AG09319 (cell line): ENCODE measurements at regions not wholly inside any gene's neighbourhood (a gene's known extent, or its start where the extent isn't known, plus 50 kb on each side); places are given as distances from the start of the nearest gene placed in this dataset.
"Not testable (repeated sequence)": the region's sequence is repeated elsewhere in the genome, so short reads cannot be mapped to it uniquely, and the experiment has no call there.

Source experiments
- DNase-seq: peaks from one replicate; pipeline ENCODE4 v3.0.0-alpha.2; 2010; ENCODE audit warnings: low read depth; ENCODE audit errors: extremely low read depth
- CTCF ChIP-seq: IDR thresholded peaks from 2 replicates; pipeline ENCODE4 v1.5.1; 2011; ENCODE audit warnings: low read depth, mild to moderate bottlenecking, inconsistent platforms, low read length, moderate library complexity

DNA sequence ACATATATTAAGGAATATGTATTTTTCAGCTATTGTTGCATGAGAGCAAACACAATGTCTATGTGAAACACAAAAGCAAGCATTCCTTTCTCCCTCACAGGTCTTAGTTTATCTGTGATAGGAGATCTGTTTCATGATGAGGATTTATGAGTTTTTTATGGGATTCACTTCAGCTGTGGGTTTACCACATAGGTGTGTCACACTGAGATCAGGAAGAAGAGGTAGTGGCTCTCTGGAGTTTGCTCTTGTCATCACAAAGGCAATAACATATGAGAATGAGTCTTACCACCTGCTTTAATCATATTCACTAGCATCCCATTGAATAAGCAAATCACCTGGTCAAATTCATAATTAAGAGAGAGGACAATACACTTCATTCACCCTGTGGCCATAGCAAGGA lies 960.3 kb upstream of the SLC39A10 start:
- no peak for DNase-seq
- no peak for TF ChIP-seq CTCF

- no peak for DNase-seq
- no peak for TF ChIP-seq CTCF
These were observed 970.5 kb upstream of the SLC39A10 start for GRCh38 chr2:194686569-194686968.

GRCh38 chr2:194674043-194674442 lies 983.0 kb upstream of the SLC39A10 start:
- TF ChIP-seq CTCF: no peak
- DNase-seq: no peak

DNA sequence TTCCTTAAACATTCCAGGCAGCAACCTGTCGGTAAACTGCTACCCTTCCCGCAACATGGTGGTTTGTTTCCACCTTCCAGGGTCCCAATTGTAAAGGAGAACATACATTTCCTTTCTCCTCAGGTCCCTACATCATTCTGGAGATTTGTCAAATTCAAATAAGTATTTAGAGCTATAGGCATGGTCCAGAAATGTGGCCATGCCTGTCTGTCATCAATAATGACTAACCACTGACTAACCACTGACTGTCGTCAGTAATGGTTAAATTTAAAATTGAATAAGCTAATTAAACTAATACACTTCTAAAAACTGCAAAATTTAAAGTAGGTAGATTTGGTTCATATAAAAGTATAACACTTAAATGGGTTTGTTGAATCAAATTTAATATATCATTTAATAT lies 984.0 kb upstream of the SLC39A10 start:
- TF ChIP-seq CTCF: no peak
- DNase-seq: no peak

- no peak for DNase-seq
- TF ChIP-seq CTCF: no peak
These were observed 995.6 kb upstream of the SLC39A10 start for GRCh38 chr2:194661431-194661830.

DNA sequence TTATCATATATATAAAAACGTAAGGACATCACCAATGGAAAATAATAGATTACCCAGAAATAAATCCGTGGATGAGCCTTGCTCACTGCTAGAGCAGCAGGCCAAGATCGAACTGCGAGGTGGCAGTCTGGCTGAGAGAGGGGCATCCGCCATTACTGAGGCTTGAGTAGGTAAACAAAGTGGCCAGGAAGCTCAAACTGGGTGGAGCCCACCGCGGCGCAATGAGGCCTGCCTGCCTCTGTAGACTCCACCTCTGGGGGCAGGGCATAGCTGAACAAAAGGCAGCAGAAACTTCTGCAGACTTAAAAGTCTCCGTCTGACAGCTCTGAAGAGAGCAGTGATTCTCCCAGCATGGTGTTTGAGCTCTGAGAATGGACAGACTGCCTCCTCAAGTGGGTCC lies 1018.0 kb upstream of the SLC39A10 start:
- DNase-seq: not testable (repeated sequence)

DNA sequence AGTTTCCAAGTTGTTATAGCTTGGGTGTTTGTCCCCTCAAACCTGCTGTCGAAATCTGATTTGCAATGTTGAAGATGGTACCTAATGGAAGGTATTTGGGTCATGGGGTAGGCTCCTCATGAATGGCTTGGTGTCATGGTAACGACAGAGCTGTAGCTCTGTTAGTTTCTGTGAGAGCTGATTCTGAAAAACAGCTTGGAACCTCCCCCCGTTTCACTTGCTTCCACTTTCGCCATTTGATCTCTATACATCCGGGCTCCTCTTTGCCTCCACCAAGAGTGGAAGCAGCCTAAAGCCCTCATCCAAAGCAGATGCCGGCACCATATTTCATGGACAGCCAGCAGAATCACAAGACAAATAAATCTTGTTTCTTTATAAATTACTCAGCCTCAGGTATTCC lies 1035.1 kb upstream of the SLC39A10 start:
- no peak for TF ChIP-seq CTCF
- DNase-seq: no peak

DNA sequence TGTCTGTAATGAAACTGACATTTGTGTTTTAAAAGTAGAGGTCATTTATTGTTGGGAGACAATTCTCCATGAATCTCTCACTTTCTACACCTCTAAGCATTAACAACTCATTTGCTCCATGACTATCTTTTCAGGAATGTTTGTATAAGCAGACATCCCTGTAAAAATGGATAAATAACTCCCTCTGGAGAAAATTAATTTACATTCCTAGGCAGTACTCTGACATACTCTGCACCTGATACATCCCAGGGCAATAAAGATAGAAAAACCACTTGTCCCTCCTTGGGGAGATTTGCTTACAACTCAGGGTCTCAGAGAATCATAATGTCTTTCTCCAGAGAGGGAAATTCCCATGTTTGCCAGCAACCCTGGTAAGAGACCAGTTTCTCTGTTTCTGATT lies 1037.7 kb upstream of the SLC39A10 start:
- no peak for TF ChIP-seq CTCF
- no peak for DNase-seq
